Peyer's patch (tissue), 4 donors: ENCODE measurements at regions not wholly inside any gene's neighbourhood (a gene's known extent, or its start where the extent isn't known, plus 50 kb on each side); places are given as distances from the start of the nearest gene placed in this dataset.
A peak's percentile ranks its signal among the peaks of the same experiment; 100 is the strongest.

Source experiments
- DNase-seq, 3 donors: peaks; one replicate each; pipeline ENCODE4 v3.0.0-alpha.2; 2017 to 2019
- H3K27ac ChIP-seq, 4 donors: fragments of 200-600 bp; sonication (generic); one replicate each; pipeline ENCODE4 v1.5.1; 2016 to 2019
- H3K27me3 ChIP-seq, 2 donors: fragments of 200-600 bp; sonication (generic); one replicate each; pipeline ENCODE4 v1.5.1; 2019
- H3K36me3 ChIP-seq, 3 donors: fragments of 200-600 bp; sonication (generic); one replicate each; pipeline ENCODE4 v1.5.1; 2016 to 2019
- H3K4me1 ChIP-seq, 4 donors: fragments of 200-600 bp; sonication (generic); one replicate each; pipeline ENCODE4 v1.5.1; 2016 to 2019
- H3K4me3 ChIP-seq, 4 donors: fragments of 200-600 bp; sonication (generic); 1 replicate in 3 of 4; 2 replicates in 1 of 4; pipeline ENCODE4 v1.5.1; 2016 to 2019; ENCODE audit warnings: mild to moderate bottlenecking in 1 of 4
- H3K9me3 ChIP-seq, 4 donors: fragments of 200-600 bp; sonication (generic); one replicate each; pipeline ENCODE4 v1.5.1; 2016 to 2019; ENCODE audit warnings: mild to moderate bottlenecking in 1 of 4
- CTCF ChIP-seq, 6 experiments: fragments of 450-650 bp in 4 of 6; fragments of 200-600 bp in 2 of 6; sonication (generic) in 1 of 6; IDR thresholded peaks; one replicate each; pipeline ENCODE4 v1.5.1; 2017 to 2019; ENCODE audit warnings: antibody characterized with exemption in 6 of 6, mild to moderate bottlenecking in 3 of 6, moderate library complexity in 1 of 6
- POLR2A ChIP-seq, 2 donors: fragments of 450-650 bp; IDR thresholded peaks; one replicate each; pipeline ENCODE4 v1.5.1; 2017; ENCODE audit warnings: antibody characterized with exemption in 2 of 2, mild to moderate bottlenecking in 2 of 2, moderate library complexity in 2 of 2

DNA sequence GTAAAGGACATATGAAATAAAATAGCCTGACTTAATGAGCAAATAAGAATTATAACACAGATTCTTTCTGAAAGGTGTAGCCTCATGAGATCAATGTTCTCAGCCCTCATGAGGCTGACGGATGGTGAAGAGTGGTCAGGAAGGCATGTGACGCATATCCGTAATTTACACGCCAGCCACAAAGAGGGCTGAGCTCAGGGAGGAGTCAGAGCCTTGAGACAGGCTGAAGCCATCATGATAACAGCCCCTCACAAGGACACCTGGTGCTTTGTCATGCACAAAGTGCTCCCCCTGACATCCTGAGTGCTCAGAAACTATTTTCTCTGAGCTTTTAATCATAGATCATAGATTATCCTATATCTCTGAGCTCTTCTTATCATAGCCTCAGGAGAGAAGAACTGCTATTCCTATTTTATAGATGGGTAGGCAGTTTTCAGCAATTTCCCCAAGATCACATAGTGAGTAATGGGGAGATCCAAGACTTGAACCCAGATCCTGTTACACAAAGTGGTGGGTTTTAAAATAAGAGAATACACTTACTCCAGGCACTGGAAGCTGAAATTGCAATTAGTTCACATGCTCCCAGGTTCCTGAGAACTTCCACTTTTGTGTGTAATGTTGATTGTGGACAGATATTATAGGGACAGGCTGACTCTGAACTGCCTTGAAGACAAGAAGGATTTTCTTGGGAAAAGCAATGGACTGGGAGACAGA, 267.1 kb downstream of the RPLP1 start:
- no peaks in the 10 kb centered on the region for H3K9me3 ChIP-seq
- peak overlapping the region; percentile 25 to 67 (median 58) for H3K27ac ChIP-seq
- DNase-seq: peak in 2 of 3 donors; percentile 76 to 88
- no peaks in the 10 kb centered on the region for H3K27me3 ChIP-seq
- TF ChIP-seq POLR2A (IDR thresholded peaks at IDR 0.05) (no peak), CTCF (IDR thresholded peaks at IDR 0.05) (no peak)
- no peaks in the 10 kb centered on the region for H3K36me3 ChIP-seq
- H3K4me3 ChIP-seq: no peak overlapping the region
- H3K4me1 ChIP-seq: peaks cover 0 to 11% (median 2%) of the 10 kb centered on the region in 4 donors

GRCh38 chr15:69720536-69720935, 267.9 kb downstream of the RPLP1 start:
- H3K9me3 ChIP-seq: no peaks in the 10 kb centered on the region
- no peak for DNase-seq
- H3K27me3 ChIP-seq: no peaks in the 10 kb centered on the region
- no peaks in the 10 kb centered on the region for H3K36me3 ChIP-seq
- no peak overlapping the region for H3K4me3 ChIP-seq
- peak overlapping the region in 3 of 4 donors; percentile 51 to 67 (median 57) for H3K27ac ChIP-seq
- no peak for TF ChIP-seq CTCF (IDR thresholded peaks at IDR 0.05)
- TF ChIP-seq POLR2A (IDR thresholded peaks at IDR 0.05): no peak
- H3K4me1 ChIP-seq: peaks cover 0 to 10% (median 2%) of the 10 kb centered on the region in 4 donors

GRCh38 chr15:69722924-69723323, 270.3 kb downstream of the RPLP1 start:
- TF ChIP-seq CTCF (IDR thresholded peaks at IDR 0.05): no peak
- TF ChIP-seq POLR2A (IDR thresholded peaks at IDR 0.05): no peak
- peaks cover 0 to 10% (median 4%) of the 10 kb centered on the region in 4 donors for H3K4me1 ChIP-seq
- no peaks in the 10 kb centered on the region for H3K9me3 ChIP-seq
- H3K27me3 ChIP-seq: no peaks in the 10 kb centered on the region
- no peak overlapping the region for H3K4me3 ChIP-seq
- no peak for DNase-seq
- H3K27ac ChIP-seq: no peak overlapping the region
- H3K36me3 ChIP-seq: no peaks in the 10 kb centered on the region

DNA sequence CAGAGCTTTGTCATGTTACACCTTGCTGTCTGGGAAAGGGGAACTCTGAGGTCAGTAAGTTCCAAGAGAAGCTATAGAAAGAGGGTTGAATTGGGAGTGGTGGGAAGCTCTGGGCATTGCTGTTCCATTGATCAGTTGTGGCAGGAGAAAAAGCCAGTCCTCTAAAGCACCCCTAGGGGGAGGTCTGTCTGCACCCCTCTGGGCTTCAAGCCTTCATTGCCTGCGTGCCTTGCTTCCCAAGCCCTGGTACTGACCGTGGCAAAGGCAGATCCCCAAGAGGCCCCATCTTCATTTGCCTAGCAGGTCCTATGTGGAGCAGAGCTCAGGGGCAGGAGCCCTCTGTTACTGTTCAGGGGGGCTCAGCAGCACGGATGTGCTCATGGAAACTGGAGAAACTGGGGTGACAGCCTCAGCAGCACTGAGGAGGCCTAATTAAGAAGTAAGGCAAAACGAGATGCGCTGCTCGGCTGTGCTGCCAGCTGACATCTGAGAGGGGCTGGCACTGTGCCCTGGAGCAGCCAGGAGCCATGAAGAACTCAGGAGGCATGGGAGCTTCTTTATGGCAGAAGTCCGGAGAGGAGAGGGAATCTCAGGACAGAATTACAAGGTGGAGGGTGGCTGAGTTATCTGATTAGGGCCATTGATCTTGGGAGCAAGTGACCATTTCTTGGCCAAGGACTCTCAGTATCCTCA, 270.9 kb downstream of the RPLP1 start:
- Histone ChIP-seq H3K27ac (no peak overlapping the region), H3K4me3 (no peak overlapping the region), H3K9me3 (no peaks in the 10 kb centered on the region), H3K4me1 (peaks cover 0 to 10% (median 4%) of the 10 kb centered on the region in 4 donors), H3K27me3 (no peaks in the 10 kb centered on the region), H3K36me3 (no peaks in the 10 kb centered on the region)
- TF ChIP-seq CTCF (IDR thresholded peaks at IDR 0.05) (no peak), POLR2A (IDR thresholded peaks at IDR 0.05) (no peak)
- no peak for DNase-seq

DNA sequence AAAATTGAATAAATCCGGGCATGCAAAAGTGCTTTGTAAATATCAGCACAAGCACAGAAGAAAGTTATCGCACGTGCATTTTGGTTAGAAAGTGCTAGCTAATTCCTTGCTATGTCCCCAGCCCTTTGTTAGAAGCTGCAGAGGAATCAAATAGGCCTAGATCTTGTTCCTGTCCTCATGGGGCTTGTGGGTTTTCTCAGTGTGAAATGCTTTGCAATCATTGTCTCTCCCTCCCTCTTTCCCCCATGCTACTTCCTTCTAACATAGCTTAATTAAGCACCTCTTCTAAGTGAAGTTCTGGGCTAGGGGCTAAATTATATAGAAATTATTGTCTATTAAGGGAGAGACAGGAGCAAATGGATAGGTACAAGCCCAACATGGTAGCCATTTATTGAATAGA, 271.7 kb downstream of the RPLP1 start:
- DNase-seq: no peak
- TF ChIP-seq CTCF (IDR thresholded peaks at IDR 0.05) (no peak), POLR2A (IDR thresholded peaks at IDR 0.05) (no peak)
- Histone ChIP-seq H3K4me1 (peaks cover 0 to 5% (median 4%) of the 10 kb centered on the region in 4 donors), H3K9me3 (no peaks in the 10 kb centered on the region), H3K27ac (no peak overlapping the region), H3K36me3 (no peaks in the 10 kb centered on the region), H3K4me3 (no peak overlapping the region), H3K27me3 (no peaks in the 10 kb centered on the region)
